H1 (cell line): ENCODE measurements at regions not wholly inside any gene's neighbourhood (a gene's known extent, or its start where the extent isn't known, plus 50 kb on each side); places are given as distances from the start of the nearest gene placed in this dataset.

Experiments used
- CTCF ChIA-PET: fragments of 300-600 bp; sonication (Branson Sonifier 250); formaldehyde crosslinking; loops from one replicate; lab custom pipeline; 2021; ENCODE audit not compliant: partially characterized antibody; lab: Charles Lee
- POLR2A ChIA-PET: fragments of 300-600 bp; sonication (Branson Sonifier 250); formaldehyde crosslinking; loops from one replicate; lab custom pipeline; 2021; ENCODE audit warnings: inconsistent platforms; ENCODE audit not compliant: partially characterized antibody; lab: Charles Lee
- DNase-seq, 2 experiments: peaks; one replicate each; pipeline versions ENCODE4 v3.0.0 to v3.0.0-alpha.2; 2010 to 2022; ENCODE audit warnings: low spot score in 2 of 2, low read depth in 1 of 2, mixed read lengths in 1 of 2
- FAIRE-seq: peaks from 2 replicates; lab custom pipeline; 2011; peaks lifted over from hg19 to GRCh38; lab: Jason Lieb, UNC
- H2AFZ ChIP-seq: 2 replicates; pipeline ENCODE4 v1.8.1; 2012; ENCODE audit warnings: low read length, inconsistent platforms
- H2AK5ac ChIP-seq: 2 replicates; pipeline ENCODE4 v1.6.1; 2013; ENCODE audit warnings: low read depth, low read length
- H2BK120ac ChIP-seq: replicated peaks from 2 replicates; pipeline ENCODE3; 2013; ENCODE audit warnings: low read depth, low read length, inconsistent platforms
- H2BK12ac ChIP-seq: 2 replicates; pipeline ENCODE4 v1.6.1; 2013; ENCODE audit warnings: low read depth, low read length
- H2BK15ac ChIP-seq: 2 replicates; pipeline ENCODE4 v1.6.1; 2013; ENCODE audit warnings: low read length
- H2BK20ac ChIP-seq: 2 replicates; pipeline ENCODE4 v1.6.1; 2013; ENCODE audit warnings: low read length
- H2BK5ac ChIP-seq: 2 replicates; pipeline ENCODE4 v1.6.1; 2013; ENCODE audit warnings: low read depth, low read length
- H3K14ac ChIP-seq: 2 replicates; pipeline ENCODE4 v1.6.1; 2013; ENCODE audit warnings: inconsistent platforms; ENCODE audit not compliant: insufficient read length
- H3K18ac ChIP-seq: 2 replicates; pipeline ENCODE4 v1.6.1; 2013; ENCODE audit warnings: low read length; ENCODE audit errors: extremely low read depth
- H3K23ac ChIP-seq: 2 replicates; pipeline ENCODE4 v1.6.1; 2013; ENCODE audit warnings: inconsistent platforms; ENCODE audit not compliant: insufficient read length
- H3K23me2 ChIP-seq: 2 replicates; pipeline ENCODE4 v1.6.1; 2013; ENCODE audit warnings: low read depth, low read length
- H3K27ac ChIP-seq: 2 replicates; pipeline ENCODE4 v1.6.1; 2011; ENCODE audit warnings: low read depth, low read length, inconsistent platforms
- H3K27me3 ChIP-seq, 4 experiments: replicated peaks in 1 of 4; 1 replicate in 1 of 4; 2 replicates in 3 of 4; pipeline versions ENCODE4 v1.6.1 to v1.8.1; 2011 to 2013; ENCODE audit warnings: low read length in 3 of 4, mild to moderate bottlenecking in 3 of 4, inconsistent platforms in 2 of 4, mixed read lengths in 2 of 4, moderate library complexity in 1 of 4; ENCODE audit not compliant: control insufficient read depth in 3 of 4, insufficient read depth in 3 of 4; ENCODE audit errors: extremely low read depth in 1 of 4
- H3K36me3 ChIP-seq, 4 experiments: 2 replicates each; pipeline versions ENCODE4 v1.6.1 to v1.8.1; 2011 to 2013; ENCODE audit warnings: mild to moderate bottlenecking in 4 of 4, low read length in 3 of 4, moderate library complexity in 2 of 4, control low read depth in 1 of 4, inconsistent platforms in 1 of 4; ENCODE audit not compliant: insufficient read depth in 4 of 4, control insufficient read depth in 2 of 4
- H3K4ac ChIP-seq: replicated peaks from 2 replicates; pipeline ENCODE3; 2013; ENCODE audit warnings: low read length, low read depth, mixed read lengths, inconsistent platforms; ENCODE audit not compliant: insufficient read length
- H3K4me1 ChIP-seq, 4 experiments: replicated peaks in 1 of 4; 1 replicate in 1 of 4; 2 replicates in 3 of 4; pipeline versions ENCODE4 v1.6.1 to v1.8.1; 2011 to 2013; ENCODE audit warnings: low read length in 3 of 4, inconsistent platforms in 2 of 4, mixed read lengths in 1 of 4; ENCODE audit not compliant: insufficient read depth in 4 of 4, control insufficient read depth in 3 of 4
- H3K4me2 ChIP-seq, 2 experiments: 2 replicates each; pipeline versions ENCODE4 v1.6.1 to v1.8.1; 2011 to 2013; ENCODE audit warnings: low read depth in 2 of 2, low read length in 2 of 2, control low read depth in 1 of 2, inconsistent platforms in 1 of 2, mild to moderate bottlenecking in 1 of 2; ENCODE audit not compliant: insufficient read depth in 1 of 2
- H3K4me3 ChIP-seq, 4 experiments: fragments of 200-600, 300-600 bp in 1 of 4; sonication (generic), shearing (Covaris generic), sonication (Bioruptor Twin) in 1 of 4; 2 replicates each; pipeline versions ENCODE4 v1.5.1 to v1.8.1; 2011 to 2016; ENCODE audit warnings: low read length in 4 of 4, low read depth in 3 of 4, control low read depth in 2 of 4, inconsistent platforms in 2 of 4, mild to moderate bottlenecking in 2 of 4, mixed read lengths in 1 of 4, moderate library complexity in 1 of 4; ENCODE audit not compliant: insufficient read depth in 2 of 4; ENCODE audit errors: extremely low read depth in 1 of 4
- H3K56ac ChIP-seq: replicated peaks from 2 replicates; pipeline ENCODE3; 2013; ENCODE audit warnings: low read depth, mild to moderate bottlenecking, mixed read lengths, low read length, inconsistent platforms; ENCODE audit not compliant: insufficient read length
- H3K79me1 ChIP-seq: 2 replicates; pipeline ENCODE4 v1.6.1; 2013; ENCODE audit warnings: low read depth, low read length, control low read depth
- H3K79me2 ChIP-seq, 2 experiments: 2 replicates each; pipeline versions ENCODE4 v1.6.1 to v1.8.1; 2012 to 2013; ENCODE audit warnings: low read length in 2 of 2, mild to moderate bottlenecking in 2 of 2, inconsistent platforms in 1 of 2; ENCODE audit not compliant: insufficient read depth in 2 of 2, control insufficient read depth in 1 of 2
- H3K9ac ChIP-seq, 4 experiments: replicated peaks in 1 of 4; 1 replicate in 1 of 4; 2 replicates in 3 of 4; pipeline versions ENCODE4 v1.6.1 to v1.8.1; 2011 to 2013; ENCODE audit warnings: low read depth in 3 of 4, low read length in 3 of 4, control low read depth in 2 of 4, mild to moderate bottlenecking in 2 of 4, moderate library complexity in 2 of 4, inconsistent platforms in 1 of 4; ENCODE audit errors: extremely low read depth in 1 of 4
- H3K9me3 ChIP-seq, 2 experiments: 2 replicates each; pipeline versions ENCODE4 v1.6.1 to v1.8.1; 2012 to 2013; ENCODE audit warnings: mild to moderate bottlenecking in 2 of 2, moderate library complexity in 2 of 2, control low read depth in 1 of 2, inconsistent platforms in 1 of 2, low read depth in 1 of 2, low read length in 1 of 2, mixed read lengths in 1 of 2; ENCODE audit not compliant: insufficient read depth in 2 of 2
- H4K20me1 ChIP-seq, 2 experiments: replicated peaks in 1 of 2; 2 replicates each; pipeline versions ENCODE3 to v1.8.1; 2011 to 2013; ENCODE audit warnings: inconsistent platforms in 2 of 2, low read length in 2 of 2, mild to moderate bottlenecking in 1 of 2; ENCODE audit not compliant: insufficient read depth in 2 of 2, control insufficient read depth in 1 of 2
- H4K5ac ChIP-seq: 2 replicates; pipeline ENCODE4 v1.6.1; 2013; ENCODE audit warnings: low read length, low read depth, mixed read lengths, inconsistent platforms; ENCODE audit not compliant: insufficient read length
- H4K8ac ChIP-seq: 2 replicates; pipeline ENCODE4 v1.8.0; 2013; ENCODE audit warnings: mild to moderate bottlenecking, moderate library complexity, low read length, inconsistent platforms; ENCODE audit not compliant: insufficient read depth; ENCODE audit errors: extremely low read depth
- H4K91ac ChIP-seq: replicated peaks from 2 replicates; pipeline ENCODE3; 2013; ENCODE audit warnings: low read length, mixed read lengths, inconsistent platforms; ENCODE audit not compliant: insufficient read length
- ATF2 ChIP-seq: IDR thresholded peaks from 2 replicates; pipeline ENCODE4 v1.6.1; 2012; ENCODE audit warnings: low read length, inconsistent platforms
- NANOG ChIP-seq: IDR thresholded peaks from 2 replicates; pipeline ENCODE4 v1.6.1; 2011; ENCODE audit warnings: low read length, low read depth, mild to moderate bottlenecking, inconsistent platforms; ENCODE audit not compliant: insufficient read depth, poor library complexity, severe bottlenecking
- RFX5 ChIP-seq: IDR thresholded peaks from 2 replicates; pipeline ENCODE4 v1.6.1; 2011; ENCODE audit warnings: low read depth, low read length, improper control_type of control experiment, borderline replicate concordance
- SIRT6 ChIP-seq: IDR thresholded peaks from one replicate; pipeline ENCODE4 v1.7.1; 2012; ENCODE audit warnings: low read length, inconsistent platforms
- SP1 ChIP-seq: IDR thresholded peaks from 2 replicates; pipeline ENCODE4 v1.6.1; 2011; ENCODE audit warnings: low read depth, low read length
- YY1 ChIP-seq: IDR thresholded peaks from 2 replicates; pipeline ENCODE4 v1.6.1; 2011; ENCODE audit warnings: low read depth, mild to moderate bottlenecking, low read length
- WGBS, 2 experiments: shearing (Covaris generic) in 1 of 2; methylation state at CpG; one replicate each; pipeline versions ENCODE4 v1.1.6 to v1.1.7; 2013 to 2015; ENCODE audit warnings: low lambda C conversion rate in 2 of 2, mixed read lengths in 2 of 2, inconsistent platforms in 1 of 2, low coverage in 1 of 2, missing lambda C conversion rate in 1 of 2; ENCODE audit not compliant: insufficient replicate concordance in 2 of 2, insufficient coverage in 1 of 2, insufficient read length in 1 of 2; ENCODE audit errors: extremely low coverage in 1 of 2, missing lambda C conversion rate in 1 of 2; 5-methylcytosine and 5-hydroxymethylcytosine counted together
- TF ChIP-seq, protein P1 (sequence below): IDR thresholded peaks from 2 replicates; pipeline ENCODE4 v1.6.1; 2011; ENCODE audit warnings: low read length, improper control_type of control experiment

GRCh38 chr21:35144978-35145377 is 95.9 kb upstream of the RUNX1 start:
- Histone ChIP-seq H4K8ac (no peak overlapping the region), H3K27ac (no peak overlapping the region), H4K5ac (no peak overlapping the region), H2BK15ac (no peak overlapping the region), H3K9me3 (no peaks in the 10 kb centered on the region), H3K36me3 (no peaks in the 10 kb centered on the region), H3K18ac (no peak overlapping the region), H3K79me1 (no peaks in the 10 kb centered on the region), H4K91ac (no peak overlapping the region), H2AK5ac (no peak overlapping the region), H2BK120ac (no peak overlapping the region), H3K56ac (no peak overlapping the region), H3K4me2 (no peak overlapping the region), H3K79me2 (no peaks in the 10 kb centered on the region), H3K9ac (no peak overlapping the region), H3K23ac (no peak overlapping the region), H3K4ac (no peak overlapping the region)
- POLR2A ChIA-PET, result no interaction called here
- CTCF ChIA-PET, result no interaction called here
- DNase-seq (no peak), FAIRE-seq (no peak)
- no peak for TF ChIP-seq YY1
- TF ChIP-seq SP1, result no peak
- no peak for TF ChIP-seq RFX5
- TF ChIP-seq ATF2, result no peak
- TF ChIP-seq SIRT6, result no peak
- TF ChIP-seq, protein P1, sequence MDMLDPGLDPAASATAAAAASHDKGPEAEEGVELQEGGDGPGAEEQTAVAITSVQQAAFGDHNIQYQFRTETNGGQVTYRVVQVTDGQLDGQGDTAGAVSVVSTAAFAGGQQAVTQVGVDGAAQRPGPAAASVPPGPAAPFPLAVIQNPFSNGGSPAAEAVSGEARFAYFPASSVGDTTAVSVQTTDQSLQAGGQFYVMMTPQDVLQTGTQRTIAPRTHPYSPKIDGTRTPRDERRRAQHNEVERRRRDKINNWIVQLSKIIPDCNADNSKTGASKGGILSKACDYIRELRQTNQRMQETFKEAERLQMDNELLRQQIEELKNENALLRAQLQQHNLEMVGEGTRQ, result no peak
- no peak for TF ChIP-seq NANOG
- TF ChIP-seq, all 59 proteins: peak for 0
- no peak overlapping the region for H3K4me3 ChIP-seq
- WGBS, 2 experiments, result 88% methylated on average over 2 of the region's 2 CpGs; no CpG with 5 or more reads in 1 of the 2 experiments
- H2BK20ac ChIP-seq, result no peak overlapping the region
- H3K4me1 ChIP-seq, result no peaks in the 10 kb centered on the region
- H3K14ac ChIP-seq, result no peak overlapping the region
- H3K23me2 ChIP-seq, result no peaks in the 10 kb centered on the region
- H3K27me3 ChIP-seq, result no peaks in the 10 kb centered on the region
- H2BK12ac ChIP-seq, result no peak overlapping the region
- H4K20me1 ChIP-seq, result no peaks in the 10 kb centered on the region
- no peak overlapping the region for H2AFZ ChIP-seq
- no peak overlapping the region for H2BK5ac ChIP-seq
